NCI-H345 treated with DMSO at 0.1 percent for 48 hours (cell line): ENCODE measurements at regions not wholly inside any gene's neighbourhood (a gene's known extent, or its start where the extent isn't known, plus 50 kb on each side); places are given as distances from the start of the nearest gene placed in this dataset.
"Not testable (repeated sequence)": the region's sequence is repeated elsewhere in the genome, so short reads cannot be mapped to it uniquely, and the experiment has no call there.

Experiments
- DNase-seq: peaks from one replicate; lab custom pipeline; 2025; ENCODE audit not compliant: unreplicated experiment; lab: John Stamatoyannopoulos, UW

GRCh38 chr11:96508861-96509260 lies 119.0 kb downstream of the JRKL start:
- no peak for DNase-seq

GRCh38 chr11:96520939-96521338 lies 131.1 kb downstream of the JRKL start:
- no peak for DNase-seq

- DNase-seq, result no peak
Observed at GRCh38 chr11:96523656-96524055, 133.8 kb downstream of the JRKL start.

GRCh38 chr11:96524475-96524874 lies 134.7 kb downstream of the JRKL start:
- DNase-seq, result no peak

- DNase-seq, result no peak
Observed at GRCh38 chr11:96530473-96530872, 140.7 kb downstream of the JRKL start.

- DNase-seq, result no peak
Observed at GRCh38 chr11:96538104-96538503, 148.3 kb downstream of the JRKL start.

- DNase-seq, result no peak
Observed at GRCh38 chr11:96538622-96539021, 148.8 kb downstream of the JRKL start.

- DNase-seq, result no peak
Observed at GRCh38 chr11:96540875-96541274, 151.1 kb downstream of the JRKL start.

- no peak for DNase-seq
Observed at GRCh38 chr11:96543177-96543576, 153.4 kb downstream of the JRKL start.

GRCh38 chr11:96545192-96545591 lies 155.4 kb downstream of the JRKL start:
- not testable (repeated sequence) for DNase-seq

GRCh38 chr11:96551136-96551535 lies 161.3 kb downstream of the JRKL start:
- no peak for DNase-seq

- DNase-seq, result no peak
Observed at GRCh38 chr11:96554236-96554820, 164.5 kb downstream of the JRKL start.

- not testable (repeated sequence) for DNase-seq
Observed at GRCh38 chr11:96555826-96556225, 166.0 kb downstream of the JRKL start.

GRCh38 chr11:96560727-96561126 lies 170.9 kb downstream of the JRKL start:
- DNase-seq, result not testable (repeated sequence)

- DNase-seq, result no peak
Observed at GRCh38 chr11:96567176-96567575, 177.4 kb downstream of the JRKL start.

- DNase-seq, result no peak
Observed at GRCh38 chr11:96567667-96568066, 177.9 kb downstream of the JRKL start.

GRCh38 chr11:96576383-96576782 lies 186.6 kb downstream of the JRKL start:
- DNase-seq, result no peak

- no peak for DNase-seq
Observed at GRCh38 chr11:96578379-96578778, 188.6 kb downstream of the JRKL start.

GRCh38 chr11:96579656-96580055 lies 189.8 kb downstream of the JRKL start:
- no peak for DNase-seq

GRCh38 chr11:96580476-96581040 lies 190.7 kb downstream of the JRKL start:
- no peak for DNase-seq

GRCh38 chr11:96585944-96586880 lies 196.4 kb downstream of the JRKL start:
- DNase-seq, result not testable (repeated sequence)

GRCh38 chr11:96588793-96589192 lies 199.0 kb downstream of the JRKL start:
- DNase-seq, result not testable (repeated sequence)
